ENCODE measurements at regions not wholly inside any gene's neighbourhood (a gene's known extent, or its start where the extent isn't known, plus 50 kb on each side); places are given as distances from the start of the nearest gene placed in this dataset.

DNA sequence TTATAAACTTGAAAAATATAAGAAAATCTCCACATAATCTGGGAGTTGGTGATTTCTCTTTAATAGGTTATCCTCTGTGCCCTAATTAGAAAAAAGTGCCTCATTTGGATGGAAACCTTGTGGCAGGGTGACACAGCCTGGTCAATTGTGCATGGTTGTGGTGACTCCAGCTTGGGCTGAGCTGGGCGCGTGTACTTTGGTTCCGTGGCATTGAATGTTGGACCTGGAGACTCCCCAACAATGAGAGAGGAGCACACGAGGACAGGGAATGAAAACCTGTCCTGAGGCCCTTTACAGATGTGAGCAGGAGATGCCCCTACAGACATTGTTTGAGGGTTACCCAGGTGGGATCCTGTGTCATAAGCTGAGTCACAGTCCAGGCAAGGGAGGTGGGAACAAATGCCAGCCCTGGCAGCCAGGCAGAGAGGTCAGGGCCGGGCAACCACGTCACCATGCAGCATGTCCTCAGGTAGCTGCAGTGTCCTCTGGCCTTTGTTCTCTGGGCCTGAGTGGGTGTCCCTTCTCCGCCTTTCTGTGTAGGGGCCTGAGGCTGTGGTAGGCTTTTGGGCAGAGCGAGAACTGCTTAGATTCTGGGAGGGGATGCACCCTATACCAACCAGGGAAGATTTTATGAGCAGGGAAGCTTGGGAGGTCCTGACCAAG, 147.4 kb upstream of the TBX20 start:
- TF ChIP-seq, protein P1, sequence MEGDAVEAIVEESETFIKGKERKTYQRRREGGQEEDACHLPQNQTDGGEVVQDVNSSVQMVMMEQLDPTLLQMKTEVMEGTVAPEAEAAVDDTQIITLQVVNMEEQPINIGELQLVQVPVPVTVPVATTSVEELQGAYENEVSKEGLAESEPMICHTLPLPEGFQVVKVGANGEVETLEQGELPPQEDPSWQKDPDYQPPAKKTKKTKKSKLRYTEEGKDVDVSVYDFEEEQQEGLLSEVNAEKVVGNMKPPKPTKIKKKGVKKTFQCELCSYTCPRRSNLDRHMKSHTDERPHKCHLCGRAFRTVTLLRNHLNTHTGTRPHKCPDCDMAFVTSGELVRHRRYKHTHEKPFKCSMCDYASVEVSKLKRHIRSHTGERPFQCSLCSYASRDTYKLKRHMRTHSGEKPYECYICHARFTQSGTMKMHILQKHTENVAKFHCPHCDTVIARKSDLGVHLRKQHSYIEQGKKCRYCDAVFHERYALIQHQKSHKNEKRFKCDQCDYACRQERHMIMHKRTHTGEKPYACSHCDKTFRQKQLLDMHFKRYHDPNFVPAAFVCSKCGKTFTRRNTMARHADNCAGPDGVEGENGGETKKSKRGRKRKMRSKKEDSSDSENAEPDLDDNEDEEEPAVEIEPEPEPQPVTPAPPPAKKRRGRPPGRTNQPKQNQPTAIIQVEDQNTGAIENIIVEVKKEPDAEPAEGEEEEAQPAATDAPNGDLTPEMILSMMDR (IDR thresholded peaks at IDR 0.05; ENCODE audit: unreplicated experiment) = no peak
- no peak overlapping the region for H3K4me3 Mint-ChIP-seq

DNA sequence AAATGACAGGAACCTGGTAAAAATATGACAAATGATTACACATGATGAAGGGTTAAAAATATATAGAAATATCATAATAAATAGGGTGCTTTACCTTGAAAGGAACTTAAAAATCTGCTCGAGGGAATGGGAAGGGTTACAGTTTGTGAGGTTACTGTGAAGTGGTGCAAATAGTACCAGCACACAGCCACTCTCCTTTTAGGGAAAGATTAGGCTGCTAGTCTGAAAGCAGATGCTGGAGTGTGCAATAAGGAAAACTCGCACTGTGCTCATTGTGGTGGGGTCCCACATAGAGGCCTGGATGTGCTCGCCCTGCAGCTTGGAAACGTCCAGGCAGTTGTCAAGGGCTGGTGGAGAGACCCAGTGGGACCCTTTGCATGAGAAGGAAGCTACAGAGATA, 145.9 kb upstream of the TBX20 start:
- Mint-ChIP-seq H3K9me3 (no peaks in the 10 kb centered on the region), H3K4me3 (no peak overlapping the region), H3K27ac (no peak overlapping the region), H3K27me3 (ENCODE audit: low read depth) (peaks cover 8% of the 10 kb centered on the region), H3K4me1 (no peaks in the 10 kb centered on the region), H3K36me3 (no peaks in the 10 kb centered on the region)
- TF ChIP-seq, protein P1 (IDR thresholded peaks at IDR 0.05; ENCODE audit: unreplicated experiment) = no peak
- DNase-seq (ENCODE audit: low spot score in 2 of 2, unreplicated experiment in 2 of 2) = no peak

More for the DNA sequence above, 147.4 kb upstream of the TBX20 start:
- Mint-ChIP-seq H3K27me3 (ENCODE audit: low read depth) (peaks cover 1% of the 10 kb centered on the region), H3K9me3 (no peaks in the 10 kb centered on the region), H3K36me3 (no peaks in the 10 kb centered on the region), H3K4me1 (no peaks in the 10 kb centered on the region), H3K27ac (no peak overlapping the region)
- no peak for DNase-seq (ENCODE audit: low spot score in 2 of 2, unreplicated experiment in 2 of 2)

DNA sequence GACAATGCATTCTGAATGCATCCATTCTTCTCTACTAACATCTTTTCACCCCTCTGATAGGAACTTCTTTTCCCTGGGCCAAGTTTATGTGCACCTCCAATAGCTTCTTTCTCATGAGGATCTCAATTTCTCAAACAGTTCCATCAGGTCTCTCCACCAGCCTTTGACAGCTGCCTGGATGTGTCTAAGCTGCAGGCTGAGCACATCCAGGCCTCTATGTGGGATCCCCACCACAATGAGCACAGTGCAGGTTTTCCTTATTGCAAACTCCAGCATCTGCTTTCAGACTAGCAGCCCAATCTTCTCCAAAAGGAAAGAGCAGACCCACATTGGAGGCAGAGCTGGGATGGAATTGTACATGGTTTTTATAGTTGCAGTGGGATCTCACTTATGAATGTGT, 145.3 kb upstream of the TBX20 start:
- Mint-ChIP-seq H3K27ac (no peak overlapping the region), H3K4me3 (no peak overlapping the region), H3K27me3 (ENCODE audit: low read depth) (peaks cover 8% of the 10 kb centered on the region), H3K4me1 (no peaks in the 10 kb centered on the region), H3K9me3 (no peaks in the 10 kb centered on the region), H3K36me3 (no peaks in the 10 kb centered on the region)
- DNase-seq (ENCODE audit: low spot score in 2 of 2, unreplicated experiment in 2 of 2) = no peak
- TF ChIP-seq, protein P1 (IDR thresholded peaks at IDR 0.05; ENCODE audit: unreplicated experiment) = no peak

DNA sequence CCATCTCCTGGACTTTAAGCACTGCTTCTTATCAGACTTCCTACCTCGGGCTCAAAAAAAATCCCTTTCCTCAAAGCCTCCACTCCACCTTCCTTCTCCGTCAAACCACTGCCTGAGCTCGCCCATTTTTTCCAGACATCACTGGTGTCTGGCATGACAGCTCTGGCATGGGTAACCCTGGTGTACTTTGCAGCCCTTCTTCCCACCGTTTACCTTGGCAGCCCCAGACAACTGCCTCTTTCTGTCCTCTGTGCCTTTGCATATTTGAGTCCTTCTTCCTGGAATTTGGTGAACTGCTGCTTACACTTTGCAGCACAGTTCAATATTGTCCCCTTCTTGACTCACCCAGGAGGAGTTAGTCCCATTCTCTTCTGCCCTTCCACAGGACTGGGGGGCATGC, 144.6 kb upstream of the TBX20 start:
- Mint-ChIP-seq H3K4me1 (no peaks in the 10 kb centered on the region), H3K9me3 (no peaks in the 10 kb centered on the region), H3K36me3 (no peaks in the 10 kb centered on the region), H3K27me3 (ENCODE audit: low read depth) (peaks cover 8% of the 10 kb centered on the region), H3K27ac (no peak overlapping the region), H3K4me3 (no peak overlapping the region)
- TF ChIP-seq, protein P1 (IDR thresholded peaks at IDR 0.05; ENCODE audit: unreplicated experiment) = no peak
- DNase-seq (ENCODE audit: low spot score in 2 of 2, unreplicated experiment in 2 of 2) = no peak

DNA sequence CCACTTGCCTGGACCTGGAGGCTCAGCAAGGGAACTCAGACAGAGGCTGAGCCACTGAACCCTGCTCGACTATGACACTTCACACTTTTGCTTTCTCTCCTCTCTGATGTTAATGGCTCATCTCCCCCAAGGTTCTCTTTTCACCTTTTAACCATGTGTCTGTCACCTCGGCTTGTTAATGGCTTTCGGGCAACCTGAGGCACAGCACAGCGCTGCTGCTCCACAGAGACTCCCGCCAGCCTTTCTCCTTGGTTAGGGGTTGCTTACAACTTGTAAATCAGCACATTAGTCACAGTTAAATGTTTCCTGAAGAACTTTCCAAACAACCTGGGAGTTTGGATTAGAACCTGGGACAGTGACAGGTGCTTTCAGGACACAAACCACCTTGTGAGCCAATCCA, 136.2 kb upstream of the TBX20 start:
- no peaks in the 10 kb centered on the region for H3K4me1 Mint-ChIP-seq
- H3K27me3 Mint-ChIP-seq (ENCODE audit: low read depth) = peaks cover 3% of the 10 kb centered on the region
- TF ChIP-seq, protein P1 (IDR thresholded peaks at IDR 0.05; ENCODE audit: unreplicated experiment) = no peak
- H3K27ac Mint-ChIP-seq = no peak overlapping the region
- H3K9me3 Mint-ChIP-seq = no peaks in the 10 kb centered on the region
- H3K4me3 Mint-ChIP-seq = no peak overlapping the region
- H3K36me3 Mint-ChIP-seq = no peaks in the 10 kb centered on the region
- DNase-seq (ENCODE audit: low spot score in 2 of 2, unreplicated experiment in 2 of 2) = no peak

DNA sequence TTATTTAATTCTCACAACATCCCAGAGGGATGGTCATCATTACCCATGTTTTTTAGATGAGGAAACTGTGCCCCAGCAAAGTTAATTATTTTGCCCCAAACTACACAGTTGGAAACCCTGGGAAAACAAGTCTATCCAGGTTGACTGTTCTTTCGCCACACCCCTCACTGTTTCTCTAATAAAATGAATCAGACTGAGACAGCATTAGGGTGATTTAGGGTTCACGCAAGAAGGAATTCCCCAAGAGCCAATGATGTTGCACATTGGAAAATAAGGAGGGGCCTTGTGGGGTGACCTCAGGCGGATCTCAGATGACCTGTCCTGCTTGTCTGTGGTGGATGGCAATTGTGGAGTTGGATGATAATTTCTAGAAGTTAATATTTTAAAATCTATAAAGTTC, 135.7 kb upstream of the TBX20 start:
- no peak overlapping the region for H3K27ac Mint-ChIP-seq
- no peaks in the 10 kb centered on the region for H3K36me3 Mint-ChIP-seq
- H3K4me3 Mint-ChIP-seq = no peak overlapping the region

More for the DNA sequence above, 135.7 kb upstream of the TBX20 start:
- no peaks in the 10 kb centered on the region for H3K27me3 Mint-ChIP-seq (ENCODE audit: low read depth)
- DNase-seq (ENCODE audit: low spot score in 2 of 2, unreplicated experiment in 2 of 2) = no peak
- no peaks in the 10 kb centered on the region for H3K9me3 Mint-ChIP-seq
- TF ChIP-seq, protein P1 (IDR thresholded peaks at IDR 0.05; ENCODE audit: unreplicated experiment) = no peak
- no peaks in the 10 kb centered on the region for H3K4me1 Mint-ChIP-seq

Measured in mesothelial cell of epicardium (in vitro differentiated cells).